ENCODE measurements at regions not wholly inside any gene's neighbourhood (a gene's known extent, or its start where the extent isn't known, plus 50 kb on each side); places are given as distances from the start of the nearest gene placed in this dataset.

- intact Hi-C loops (cut with DNase I), result no loop called here
These were observed 334.1 kb downstream of the BCL11B start for GRCh38 chr14:98937712-98938505.

GRCh38 chr14:98940693-98941437, 331.1 kb downstream of the BCL11B start:
- no peak for TF ChIP-seq CTCF (IDR thresholded peaks at IDR 0.05)
- no peaks in the 10 kb centered on the region for H3K36me3 ChIP-seq
- intact Hi-C loops (cut with DNase I), result no loop called here
- H3K9me3 ChIP-seq, result no peaks in the 10 kb centered on the region
- no peak overlapping the region for H3K27ac ChIP-seq
- H3K4me1 ChIP-seq, result no peaks in the 10 kb centered on the region
- H3K9ac ChIP-seq (ENCODE audit: low read depth in 2 of 2, low read length in 2 of 2), result no peak overlapping the region
- H3K27me3 ChIP-seq, result no peaks in the 10 kb centered on the region
- no peak for DNase-seq
- no peak overlapping the region for H3K4me3 ChIP-seq

More at GRCh38 chr14:98937712-98938505, 334.1 kb downstream of the BCL11B start:
- Histone ChIP-seq H3K36me3 (no peaks in the 10 kb centered on the region), H3K9me3 (no peaks in the 10 kb centered on the region), H3K4me3 (no peak overlapping the region), H3K9ac (ENCODE audit: low read depth in 2 of 2, low read length in 2 of 2) (no peak overlapping the region), H3K4me1 (no peaks in the 10 kb centered on the region), H3K27me3 (no peaks in the 10 kb centered on the region), H3K27ac (no peak overlapping the region)
- TF ChIP-seq CTCF (IDR thresholded peaks at IDR 0.05), result no peak
- no peak for DNase-seq

- H3K9me3 ChIP-seq, result no peaks in the 10 kb centered on the region
- no peaks in the 10 kb centered on the region for H3K4me1 ChIP-seq
- no peak for TF ChIP-seq CTCF (IDR thresholded peaks at IDR 0.05)
- intact Hi-C loops (cut with DNase I), result no loop called here
- no peak overlapping the region for H3K9ac ChIP-seq (ENCODE audit: low read depth in 2 of 2, low read length in 2 of 2)
- H3K4me3 ChIP-seq, result no peak overlapping the region
- DNase-seq, result no peak
- H3K27ac ChIP-seq, result no peak overlapping the region
- no peaks in the 10 kb centered on the region for H3K27me3 ChIP-seq
- no peaks in the 10 kb centered on the region for H3K36me3 ChIP-seq
These were observed 330.5 kb downstream of the BCL11B start for GRCh38 chr14:98941481-98941880.

- Histone ChIP-seq H3K4me1 (no peaks in the 10 kb centered on the region), H3K9me3 (no peaks in the 10 kb centered on the region), H3K27ac (no peak overlapping the region), H3K27me3 (no peaks in the 10 kb centered on the region), H3K4me3 (no peak overlapping the region), H3K36me3 (no peaks in the 10 kb centered on the region), H3K9ac (ENCODE audit: low read depth in 2 of 2, low read length in 2 of 2) (no peak overlapping the region)
- intact Hi-C loops (cut with DNase I), result no loop called here
- DNase-seq, result no peak
- no peak for TF ChIP-seq CTCF (IDR thresholded peaks at IDR 0.05)
These were observed 328.1 kb downstream of the BCL11B start for GRCh38 chr14:98943907-98944306.

- no peaks in the 10 kb centered on the region for H3K4me1 ChIP-seq
- H3K9ac ChIP-seq (ENCODE audit: low read depth in 2 of 2, low read length in 2 of 2), result no peak overlapping the region
- no peak for DNase-seq
These were observed 327.0 kb downstream of the BCL11B start for GRCh38 chr14:98944989-98945388.

More at GRCh38 chr14:98944989-98945388, 327.0 kb downstream of the BCL11B start:
- Histone ChIP-seq H3K4me3 (no peak overlapping the region), H3K27me3 (no peaks in the 10 kb centered on the region), H3K36me3 (no peaks in the 10 kb centered on the region), H3K27ac (no peak overlapping the region), H3K9me3 (no peaks in the 10 kb centered on the region)
- TF ChIP-seq CTCF (IDR thresholded peaks at IDR 0.05), result no peak
- intact Hi-C loops (cut with DNase I), result no loop called here

All from colonic mucosa (tissue), 4 donors.